GM12873 (cell line): ENCODE measurements at regions not wholly inside any gene's neighbourhood (a gene's known extent, or its start where the extent isn't known, plus 50 kb on each side); places are given as distances from the start of the nearest gene placed in this dataset.

ENCODE experiments used
- TF ChIP-seq, protein P1 (sequence below): IDR thresholded peaks from 2 replicates; pipeline ENCODE4 v1.5.1; 2012; ENCODE audit warnings: low read depth, mild to moderate bottlenecking, moderate library complexity, low read length, control low read depth; ENCODE audit not compliant: insufficient read depth; ENCODE audit errors: missing control alignments

DNA sequence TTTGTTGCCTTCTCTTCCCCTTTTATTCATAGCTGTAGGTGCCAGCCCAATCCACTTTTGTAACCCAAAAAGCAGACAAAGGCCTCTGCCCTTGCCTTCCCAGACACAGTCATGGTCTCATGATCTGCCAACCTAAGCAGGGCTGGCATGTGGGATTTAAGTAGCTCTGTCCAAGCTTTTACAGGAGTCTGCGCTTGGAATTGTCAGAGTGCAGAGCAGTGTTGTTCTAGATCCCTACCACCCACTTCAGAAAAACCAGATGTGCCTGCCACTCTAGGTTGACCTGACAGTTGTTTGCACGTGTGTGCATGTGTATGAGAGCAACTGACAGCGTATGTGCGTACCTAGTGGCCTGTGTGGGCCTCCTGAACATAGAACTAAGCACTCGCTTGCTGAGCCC is 87.8 kb upstream of the SPRY4 start:
- TF ChIP-seq, protein P1, sequence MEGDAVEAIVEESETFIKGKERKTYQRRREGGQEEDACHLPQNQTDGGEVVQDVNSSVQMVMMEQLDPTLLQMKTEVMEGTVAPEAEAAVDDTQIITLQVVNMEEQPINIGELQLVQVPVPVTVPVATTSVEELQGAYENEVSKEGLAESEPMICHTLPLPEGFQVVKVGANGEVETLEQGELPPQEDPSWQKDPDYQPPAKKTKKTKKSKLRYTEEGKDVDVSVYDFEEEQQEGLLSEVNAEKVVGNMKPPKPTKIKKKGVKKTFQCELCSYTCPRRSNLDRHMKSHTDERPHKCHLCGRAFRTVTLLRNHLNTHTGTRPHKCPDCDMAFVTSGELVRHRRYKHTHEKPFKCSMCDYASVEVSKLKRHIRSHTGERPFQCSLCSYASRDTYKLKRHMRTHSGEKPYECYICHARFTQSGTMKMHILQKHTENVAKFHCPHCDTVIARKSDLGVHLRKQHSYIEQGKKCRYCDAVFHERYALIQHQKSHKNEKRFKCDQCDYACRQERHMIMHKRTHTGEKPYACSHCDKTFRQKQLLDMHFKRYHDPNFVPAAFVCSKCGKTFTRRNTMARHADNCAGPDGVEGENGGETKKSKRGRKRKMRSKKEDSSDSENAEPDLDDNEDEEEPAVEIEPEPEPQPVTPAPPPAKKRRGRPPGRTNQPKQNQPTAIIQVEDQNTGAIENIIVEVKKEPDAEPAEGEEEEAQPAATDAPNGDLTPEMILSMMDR = no peak

DNA sequence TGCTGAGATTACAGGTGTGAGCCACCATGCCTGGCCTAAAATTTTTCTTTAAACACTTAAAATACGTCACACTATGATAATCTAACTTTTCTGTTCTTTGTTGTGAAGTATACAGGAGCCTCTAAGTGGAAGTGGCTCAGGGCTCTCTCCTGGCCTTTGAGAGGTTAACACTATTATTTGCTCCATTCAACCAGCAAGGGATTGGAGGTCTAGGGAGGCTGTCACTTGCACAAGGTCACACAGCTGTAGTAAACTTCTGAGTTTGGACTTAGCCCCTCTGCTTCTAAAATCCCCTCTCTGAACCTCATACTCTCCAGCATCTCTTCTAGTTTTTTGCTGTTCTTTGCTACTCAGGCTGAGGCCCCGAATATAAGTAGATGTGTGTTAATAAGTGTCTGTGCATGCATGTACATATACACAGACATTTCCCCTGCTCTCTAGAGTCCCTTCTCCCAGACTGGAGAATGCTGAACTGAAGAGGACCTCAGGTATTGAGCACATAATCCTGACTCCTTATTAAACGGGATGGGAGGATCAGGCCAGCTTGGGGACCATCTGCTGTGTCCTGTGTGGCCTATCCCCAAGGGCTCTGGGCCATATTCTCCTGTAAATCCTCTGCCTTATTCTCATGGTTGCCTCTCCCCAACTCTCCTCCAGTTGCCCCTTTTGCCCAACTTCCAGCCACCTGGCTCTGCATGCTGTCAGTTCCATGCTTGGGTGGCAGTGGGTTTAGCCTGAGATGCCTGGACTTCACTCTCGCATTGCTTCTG is 87.0 kb upstream of the SPRY4 start:
- TF ChIP-seq, protein P1 = no peak

DNA sequence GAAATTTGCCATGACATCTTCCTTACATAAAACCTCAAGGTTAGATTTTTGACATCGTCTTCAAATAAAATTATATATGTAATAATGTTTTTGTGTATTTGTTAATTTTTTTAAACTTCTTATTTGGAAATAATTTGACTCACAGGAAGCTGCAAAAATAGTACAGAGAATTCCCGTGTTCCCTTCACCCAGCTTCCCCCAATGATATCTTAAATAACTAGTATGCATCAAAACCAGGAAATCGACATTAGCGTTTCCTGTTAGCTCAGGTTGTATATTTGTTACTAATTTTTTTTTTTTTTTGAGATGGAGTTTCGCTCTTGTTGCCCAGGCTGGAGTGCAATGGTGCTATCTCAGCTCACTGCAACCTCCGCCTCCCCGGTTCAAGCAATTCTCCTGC is 86.3 kb upstream of the SPRY4 start:
- TF ChIP-seq, protein P1 = no peak

DNA sequence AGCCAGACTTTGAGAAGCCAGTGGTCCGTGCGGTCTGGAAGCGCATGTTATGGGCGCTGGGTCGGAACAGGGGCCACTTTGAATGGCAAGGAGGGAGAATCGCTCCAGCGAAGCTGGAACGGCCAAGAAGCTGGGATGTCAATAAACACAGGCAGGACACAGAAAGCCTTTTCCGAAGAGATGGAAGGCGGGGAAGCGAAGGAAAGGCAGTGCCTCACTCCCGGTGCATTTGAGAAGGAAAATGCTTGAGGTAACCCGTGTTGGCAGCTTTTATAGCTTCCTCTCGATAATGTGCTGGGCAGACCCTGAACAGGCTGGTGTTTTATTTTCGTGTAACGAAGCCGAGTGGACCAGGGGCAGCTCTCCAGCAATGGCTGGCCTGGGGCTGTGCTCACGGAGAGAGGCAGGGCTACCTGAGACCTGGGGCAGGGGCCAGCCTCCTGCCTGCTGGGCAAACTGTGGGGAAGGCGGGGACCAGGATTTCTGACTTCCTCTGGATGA is 84.2 kb upstream of the SPRY4 start:
- TF ChIP-seq, protein P1 = no peak

DNA sequence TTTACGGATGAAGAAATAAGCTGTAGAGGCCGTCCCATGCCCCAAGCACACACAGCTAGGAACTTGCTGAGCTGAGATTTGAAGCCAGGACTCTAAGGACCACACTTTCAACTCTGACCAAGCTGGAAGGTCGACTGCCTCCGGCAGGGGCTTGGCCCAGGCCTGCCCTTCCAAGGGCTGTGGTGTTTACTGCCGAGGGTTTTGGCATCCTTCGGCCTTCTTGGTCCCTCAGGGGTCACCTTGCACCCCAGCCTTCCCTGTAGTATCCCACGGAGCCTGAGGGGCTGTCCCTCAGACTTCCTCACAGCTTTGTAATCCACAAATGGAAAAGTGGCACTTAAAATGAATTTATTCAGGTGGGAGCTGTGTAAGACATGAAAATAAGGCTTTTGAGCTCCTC is 83.7 kb upstream of the SPRY4 start:
- TF ChIP-seq, protein P1 = no peak

DNA sequence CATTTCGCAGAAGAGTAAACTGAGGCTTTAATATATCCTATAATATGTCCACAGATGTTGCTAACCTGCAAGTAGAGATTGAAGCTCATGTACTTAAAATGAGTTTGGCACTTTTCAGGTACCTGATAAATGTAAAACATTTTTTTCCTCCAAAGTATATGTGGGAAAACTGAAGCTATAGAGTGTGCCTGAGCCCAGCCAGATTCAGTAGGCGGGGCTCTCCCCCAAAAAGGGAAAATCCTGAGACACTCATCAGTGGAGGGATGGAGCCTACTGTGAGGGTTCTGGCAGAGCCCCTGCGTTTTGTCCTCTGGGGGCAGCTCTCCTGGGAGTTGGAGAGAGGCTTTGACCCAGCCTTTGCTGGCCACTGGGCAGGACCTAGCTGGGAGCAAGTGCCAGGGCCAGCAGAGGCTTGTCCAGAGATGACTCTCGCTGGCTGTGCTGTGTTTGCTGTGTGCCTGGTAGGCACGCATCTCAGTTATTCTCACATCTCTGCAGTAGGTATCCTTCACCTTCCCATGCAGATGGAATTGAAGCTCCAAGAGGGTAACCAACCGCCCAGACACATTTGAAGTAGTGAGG is 81.1 kb upstream of the SPRY4 start:
- TF ChIP-seq, protein P1 = no peak

DNA sequence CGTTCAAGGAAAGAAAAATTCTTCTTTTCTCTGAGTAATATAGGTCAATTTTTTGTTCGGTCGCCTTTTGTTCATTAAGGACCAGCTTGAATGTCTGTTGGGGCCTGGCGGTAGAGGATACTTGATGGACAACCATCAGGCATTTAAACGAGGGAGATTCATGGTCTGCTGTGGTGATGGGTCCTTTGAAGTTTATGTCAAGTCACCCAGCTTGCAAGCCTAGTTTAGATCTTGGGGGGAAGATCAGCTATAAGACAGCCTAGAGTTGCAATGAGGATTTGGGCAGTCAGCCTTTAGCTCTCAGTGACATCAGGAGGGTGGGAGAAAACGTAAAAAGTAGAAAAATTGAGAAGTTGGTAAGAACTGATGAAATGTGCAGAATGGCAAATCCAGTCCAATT is 80.2 kb upstream of the SPRY4 start:
- TF ChIP-seq, protein P1 = no peak
